Stimulated activated CD8-positive, alpha-beta memory T cell treated with anti-CD3 and anti-CD28 coated beads, Interleukin-4, amount 100 ng/mL, for 4 hours (primary cell): ENCODE measurements at regions not wholly inside any gene's neighbourhood (a gene's known extent, or its start where the extent isn't known, plus 50 kb on each side); places are given as distances from the start of the nearest gene placed in this dataset.

Source experiments
- DNase-seq, 2 donors: peaks; one replicate each; pipeline ENCODE4 v3.0.0-alpha.2; 2020; ENCODE audit warnings: low read depth in 2 of 2, low spot score in 1 of 2

GRCh38 chr20:4519534-4519933 lies 166.7 kb upstream of the PRNP start:
- DNase-seq: no peak

DNA sequence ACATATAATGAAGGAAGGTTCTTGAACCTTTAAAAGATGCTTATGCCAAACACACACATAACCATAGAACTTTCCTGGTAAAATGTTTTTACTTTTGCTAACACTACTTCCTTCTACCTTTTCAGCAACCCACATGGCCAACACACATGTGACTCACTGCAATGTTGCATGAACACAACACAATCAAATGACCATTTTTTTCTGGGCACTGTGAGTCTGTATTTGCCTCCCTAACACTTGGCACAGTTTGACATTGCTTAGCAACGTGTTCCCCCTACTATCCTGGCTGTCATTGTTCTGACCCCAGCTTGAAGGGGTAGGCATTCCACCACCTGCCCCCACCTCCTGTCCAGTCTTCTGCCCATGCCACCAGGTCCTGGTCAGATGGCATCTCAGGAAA lies 169.4 kb upstream of the PRNP start:
- DNase-seq: no peak

- DNase-seq: no peak
These were observed 172.5 kb upstream of the PRNP start for GRCh38 chr20:4513720-4514119.

- no peak for DNase-seq
These were observed 173.2 kb upstream of the PRNP start for GRCh38 chr20:4512891-4513550.

DNA sequence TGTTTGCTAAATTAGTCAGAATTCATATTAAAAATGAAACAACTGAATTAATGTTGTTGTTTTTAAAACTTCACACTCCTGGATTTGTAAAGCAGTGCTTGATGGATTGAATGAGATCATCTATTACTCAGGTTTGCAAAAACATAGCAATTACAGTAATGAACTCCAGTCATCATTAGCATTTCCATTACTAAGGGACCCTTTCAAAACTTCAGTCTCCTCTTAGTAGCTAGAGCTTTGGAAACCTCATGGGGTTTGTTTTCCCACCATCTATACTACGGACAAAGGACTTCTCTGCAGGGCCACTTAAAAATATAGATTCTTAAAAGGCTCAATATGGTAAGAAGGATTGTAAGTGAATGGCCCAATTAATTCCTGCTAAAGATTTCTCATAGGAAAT lies 174.5 kb upstream of the PRNP start:
- no peak for DNase-seq

- DNase-seq: no peak
These were observed 176.3 kb upstream of the PRNP start for GRCh38 chr20:4509825-4510522.

GRCh38 chr20:4508773-4509172 lies 177.5 kb upstream of the PRNP start:
- DNase-seq: no peak

DNA sequence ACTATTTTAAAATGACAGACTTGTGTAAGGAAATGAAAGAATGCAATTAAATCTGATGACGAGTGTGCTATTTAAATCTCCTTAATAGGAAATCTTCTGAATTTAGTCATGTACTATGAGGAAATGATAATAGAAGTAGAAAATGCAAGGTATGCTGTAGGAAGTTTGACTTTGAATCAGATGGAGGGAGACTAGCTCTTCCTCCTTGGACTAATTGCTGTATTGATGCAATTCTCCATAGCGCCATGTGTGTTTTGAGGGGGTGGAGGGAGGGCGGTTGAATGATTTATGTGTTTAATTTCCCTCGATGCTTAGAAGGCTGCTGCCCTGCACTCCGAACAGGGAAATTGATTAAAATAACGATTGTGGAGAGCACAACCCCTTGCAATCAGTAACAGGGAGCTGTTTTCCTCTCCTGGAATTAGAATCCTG lies 179.0 kb upstream of the PRNP start:
- DNase-seq: no peak

- DNase-seq: no peak
These were observed 181.4 kb upstream of the PRNP start for GRCh38 chr20:4504814-4505213.

GRCh38 chr20:4502756-4503155 lies 183.5 kb upstream of the PRNP start:
- DNase-seq: no peak

- DNase-seq: no peak
These were observed 192.9 kb upstream of the PRNP start for GRCh38 chr20:4493386-4493785.

- DNase-seq: no peak
These were observed 194.6 kb upstream of the PRNP start for GRCh38 chr20:4491643-4492042.

- no peak for DNase-seq
These were observed 195.5 kb upstream of the PRNP start for GRCh38 chr20:4490606-4491280.

GRCh38 chr20:4490045-4490444 lies 196.2 kb upstream of the PRNP start:
- DNase-seq: no peak

GRCh38 chr20:4488407-4489339 lies 197.6 kb upstream of the PRNP start:
- no peak for DNase-seq

DNA sequence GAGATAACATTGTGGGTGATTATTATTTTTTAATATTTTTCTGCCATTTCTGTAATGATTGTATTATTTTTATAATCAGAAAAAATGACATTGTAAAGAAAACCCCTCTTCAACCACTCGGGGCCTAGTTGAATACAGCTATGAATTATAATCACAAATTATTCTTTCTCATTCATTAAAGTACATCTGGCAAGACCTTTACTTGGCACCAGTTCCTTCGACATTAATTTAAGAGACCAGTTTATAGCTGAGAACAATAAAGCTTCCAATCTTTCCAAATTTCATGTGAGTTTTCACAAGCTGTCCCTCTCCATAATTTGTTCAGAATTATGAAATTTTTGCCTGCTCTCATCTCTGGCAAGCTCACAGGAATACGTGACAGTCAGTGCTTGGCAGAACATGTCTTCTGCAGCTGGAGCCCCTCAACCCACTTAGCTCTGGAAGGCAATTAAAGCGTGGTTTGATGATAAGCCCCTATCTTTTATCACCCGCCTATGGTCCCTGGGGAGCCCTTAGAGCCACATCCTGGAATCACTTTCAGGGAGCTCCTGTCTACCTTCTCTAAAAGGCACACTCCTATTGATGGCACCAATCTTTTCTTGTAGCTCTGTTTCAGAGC lies 201.8 kb upstream of the PRNP start:
- no peak for DNase-seq

DNA sequence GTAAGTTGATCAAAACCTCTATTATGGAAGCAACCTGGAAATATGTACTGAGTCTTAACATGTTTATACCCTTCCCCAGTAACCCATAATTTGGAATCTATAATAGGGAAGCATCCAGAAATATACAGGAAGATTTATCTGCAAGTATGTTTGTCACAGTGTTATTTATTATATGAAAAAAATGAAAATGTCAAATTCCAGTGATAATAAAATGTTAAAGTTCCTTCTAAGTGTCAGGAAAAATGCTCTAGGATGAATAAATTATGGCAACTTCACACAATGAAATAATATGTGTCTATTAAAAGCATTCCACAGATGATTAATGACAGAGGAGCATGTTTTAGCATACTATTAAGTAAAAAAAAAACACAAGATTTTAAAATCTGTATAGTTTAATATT lies 202.3 kb upstream of the PRNP start:
- DNase-seq: no peak

DNA sequence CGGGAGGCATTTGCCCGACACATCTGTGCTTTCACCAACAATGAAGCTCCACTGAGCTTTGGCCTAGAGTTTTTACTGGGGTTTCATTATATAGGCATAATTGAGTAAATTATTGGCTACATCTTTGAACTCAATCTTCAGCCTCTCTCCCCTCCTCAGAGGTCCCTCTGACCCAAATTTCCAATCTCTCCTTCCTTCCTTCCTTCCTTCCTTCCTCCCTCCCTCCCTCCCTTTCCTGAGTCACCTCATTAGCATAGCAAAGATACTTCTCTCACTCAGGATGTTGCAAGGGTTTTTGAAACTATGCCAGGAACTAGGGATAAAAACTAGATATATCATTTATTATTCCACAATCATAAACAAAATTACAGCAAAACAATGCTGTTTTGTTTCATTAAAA lies 202.8 kb upstream of the PRNP start:
- DNase-seq: no peak

- DNase-seq: no peak
These were observed 206.2 kb upstream of the PRNP start for GRCh38 chr20:4480104-4480503.

DNA sequence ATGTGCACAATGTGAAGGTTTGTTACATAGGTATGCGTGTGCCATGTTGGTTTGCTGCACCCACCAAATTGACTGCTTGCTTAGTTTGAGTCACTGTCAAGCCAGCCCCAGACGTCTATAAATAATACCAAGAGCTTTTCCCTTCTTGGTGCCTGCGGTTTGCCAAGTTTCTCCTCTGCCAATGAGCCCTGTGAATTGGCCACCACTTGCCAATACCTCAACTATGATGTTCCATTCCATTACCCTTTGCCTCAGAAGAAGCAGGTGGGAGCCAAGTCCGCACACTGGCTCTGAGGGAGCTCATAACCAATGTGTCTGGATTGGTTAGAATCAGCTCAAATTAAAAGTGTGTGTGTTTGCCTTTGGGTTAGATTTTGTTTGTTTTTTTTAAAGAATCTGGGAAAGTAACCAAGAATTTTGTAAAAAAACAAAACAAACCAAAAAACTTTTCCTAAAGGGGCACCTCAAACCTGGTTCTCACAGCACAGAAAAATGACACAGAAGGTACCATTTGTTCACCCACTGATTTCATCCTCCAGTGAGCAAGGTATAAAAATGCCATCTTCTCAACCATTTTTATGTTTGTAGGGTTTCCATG lies 209.3 kb upstream of the PRNP start:
- no peak for DNase-seq

GRCh38 chr20:4472906-4473305 lies 213.3 kb upstream of the PRNP start:
- no peak for DNase-seq
